Caco-2 (cell line): ENCODE measurements at regions not wholly inside any gene's neighbourhood (a gene's known extent, or its start where the extent isn't known, plus 50 kb on each side); places are given as distances from the start of the nearest gene placed in this dataset.

ENCODE experiments used
- BruUV-seq: library from RNA; stranded (reverse); fragments of 400-500 nt; replicated peaks from 2 replicates; lab custom pipeline; 2021; lab: Mats Ljungman, UMichigan
- CTCF ChIA-PET: fragments of 300-600 bp; sonication (Branson Sonifier 250); formaldehyde crosslinking; loops from one replicate; lab custom pipeline; 2022; ENCODE audit warnings: antibody characterized with exemption; lab: Charles Lee
- POLR2A ChIA-PET: fragments of 300-600 bp; sonication (Branson Sonifier 250); formaldehyde crosslinking; loops from one replicate; lab custom pipeline; 2022; ENCODE audit warnings: antibody characterized with exemption; lab: Charles Lee
- DNase-seq, 2 experiments: peaks; one replicate each; pipeline versions ENCODE4 v3.0.0 to v3.0.0-alpha.2; 2020 to 2022
- H3K27me3 ChIP-seq: replicated peaks from 2 replicates; pipeline ENCODE4 v1.6.0; 2011; ENCODE audit warnings: low read length; ENCODE audit not compliant: control insufficient read depth, insufficient read depth
- H3K36me3 ChIP-seq: 2 replicates; pipeline ENCODE4 v1.5.1; 2011; ENCODE audit warnings: low read length; ENCODE audit not compliant: control insufficient read depth, insufficient read depth
- H3K4me1 ChIP-seq: fragments of 250-450 bp; sonication (Bioruptor Pico); 2 replicates; pipeline ENCODE4 v1.5.1; 2020; ENCODE audit warnings: mild to moderate bottlenecking
- H3K4me3 ChIP-seq: 2 replicates; pipeline ENCODE4 v1.5.1; 2011; ENCODE audit warnings: low read depth, mild to moderate bottlenecking, control low read depth, low read length
- H3K9me3 ChIP-seq: fragments of 250-450 bp; sonication (Bioruptor Pico); 2 replicates; pipeline ENCODE4 v1.5.1; 2020; ENCODE audit warnings: mild to moderate bottlenecking, moderate library complexity
- H3K27ac Mint-ChIP-seq: one replicate; pipeline ENCODE4 v1.8.0; 2022; ENCODE audit warnings: mixed read lengths; ENCODE audit not compliant: unreplicated experiment
- H3K27me3 Mint-ChIP-seq: one replicate; pipeline ENCODE4 v1.8.0; 2022; ENCODE audit warnings: mixed read lengths; ENCODE audit not compliant: insufficient read depth, unreplicated experiment
- H3K36me3 Mint-ChIP-seq: one replicate; pipeline ENCODE4 v1.8.0; 2022; ENCODE audit warnings: mild to moderate bottlenecking, mixed read lengths; ENCODE audit not compliant: insufficient read depth, unreplicated experiment
- H3K4me1 Mint-ChIP-seq: one replicate; pipeline ENCODE4 v1.8.0; 2022; ENCODE audit warnings: low read depth, mixed read lengths; ENCODE audit not compliant: unreplicated experiment
- H3K4me3 Mint-ChIP-seq: one replicate; pipeline ENCODE4 v1.8.0; 2022; ENCODE audit warnings: mild to moderate bottlenecking, moderate library complexity, mixed read lengths; ENCODE audit not compliant: unreplicated experiment
- H3K9me3 Mint-ChIP-seq: one replicate; pipeline ENCODE4 v1.8.0; 2022; ENCODE audit warnings: mixed read lengths; ENCODE audit not compliant: unreplicated experiment
- CTCF ChIP-seq, 2 experiments: fragments of 200-600 bp in 1 of 2; IDR thresholded peaks; 1 replicate in 1 of 2; 2 replicates in 1 of 2; pipeline versions ENCODE4 v1.5.1 to v1.8.0; 2011 to 2022; ENCODE audit warnings: antibody characterized with exemption in 1 of 2, control low read depth in 1 of 2, inconsistent platforms in 1 of 2, low read depth in 1 of 2, low read length in 1 of 2, mild to moderate bottlenecking in 1 of 2, moderate library complexity in 1 of 2; ENCODE audit not compliant: insufficient read depth in 1 of 2, severe bottlenecking in 1 of 2, unreplicated experiment in 1 of 2
- intact Hi-C: fragments of 100-400 bp; cut with micrococcal nuclease; formaldehyde crosslinking; loops from one replicate; pipeline ENCODE4 v1.10.0; 2022; ENCODE audit not compliant: unreplicated experiment

DNA sequence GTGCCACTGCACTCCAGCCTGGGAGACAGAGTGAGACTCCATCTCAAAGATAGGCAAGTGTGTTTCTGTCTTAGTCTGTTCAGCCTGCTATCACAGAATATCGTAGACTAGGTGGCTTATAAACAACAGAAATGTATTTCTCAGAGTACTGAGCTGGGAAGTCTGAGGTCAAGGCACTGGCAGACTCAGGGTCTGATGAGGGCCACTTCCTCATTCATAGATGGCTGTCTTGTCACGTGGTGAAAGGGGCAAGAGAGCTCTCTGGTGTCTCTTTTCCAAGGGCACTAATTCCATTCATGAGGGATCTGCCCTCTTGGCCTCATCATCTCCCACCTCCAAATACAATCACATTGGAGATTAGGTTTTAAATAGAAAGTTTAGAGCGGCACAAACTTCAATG is 95.6 kb upstream of the PHACTR3 start:
- no peak overlapping the region for H3K27ac Mint-ChIP-seq
- 0 out of 2 replicates have a peak, but pooled peaks cover 4% of the 10 kb centered on the region for H3K9me3 ChIP-seq
- CTCF ChIA-PET: no interaction called here
- H3K4me1 ChIP-seq: no peaks in the 10 kb centered on the region
- H3K36me3 Mint-ChIP-seq: no peaks in the 10 kb centered on the region
- H3K4me1 Mint-ChIP-seq: no peaks in the 10 kb centered on the region
- intact Hi-C loops: no loop called here
- no peak for DNase-seq
- H3K4me3 Mint-ChIP-seq: no peak overlapping the region
- H3K4me3 ChIP-seq: no peak overlapping the region
- H3K9me3 Mint-ChIP-seq: no peaks in the 10 kb centered on the region
- peaks cover 24% of the 10 kb centered on the region for H3K27me3 Mint-ChIP-seq
- no peaks in the 10 kb centered on the region for H3K36me3 ChIP-seq
- no TSS peak for BruUV-seq
- POLR2A ChIA-PET: no interaction called here
- peaks cover 4% of the 10 kb centered on the region for H3K27me3 ChIP-seq
- no peak for TF ChIP-seq CTCF (IDR thresholded peaks at IDR 0.05; ENCODE audit: insufficient read depth in 1 of 2, low read depth in 1 of 2, low read length in 1 of 2, severe bottlenecking in 1 of 2, unreplicated experiment in 1 of 2)

DNA sequence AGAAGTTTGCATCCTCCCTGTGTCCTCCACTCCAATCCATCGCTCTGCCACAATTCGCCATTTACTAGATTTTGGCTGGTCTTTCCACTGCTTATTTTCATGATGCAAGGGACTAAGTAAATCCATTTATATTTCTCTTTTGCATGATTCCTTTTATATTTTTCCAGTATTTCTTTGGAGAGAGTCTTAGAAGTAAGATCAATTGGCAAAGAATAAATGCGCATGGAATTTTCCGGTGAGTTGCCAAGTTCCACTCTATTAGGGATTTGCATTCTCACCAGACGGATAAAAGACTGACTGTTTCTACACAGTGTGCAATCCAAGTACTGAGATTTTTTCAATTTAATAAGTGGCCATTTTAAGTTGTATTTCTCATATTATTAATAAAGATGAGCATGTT is 91.7 kb upstream of the PHACTR3 start:
- no peak overlapping the region for H3K4me3 ChIP-seq
- no peak for TF ChIP-seq CTCF (IDR thresholded peaks at IDR 0.05; ENCODE audit: insufficient read depth in 1 of 2, low read depth in 1 of 2, low read length in 1 of 2, severe bottlenecking in 1 of 2, unreplicated experiment in 1 of 2)
- ChIA-PET CTCF (no interaction called here), POLR2A (no interaction called here)
- no TSS peak for BruUV-seq
- H3K36me3 ChIP-seq: no peaks in the 10 kb centered on the region
- no peak for DNase-seq
- Mint-ChIP-seq H3K27me3 (peaks cover 43% of the 10 kb centered on the region), H3K9me3 (no peaks in the 10 kb centered on the region), H3K27ac (no peak overlapping the region), H3K4me1 (no peaks in the 10 kb centered on the region), H3K36me3 (no peaks in the 10 kb centered on the region), H3K4me3 (no peak overlapping the region)
- peaks cover 2% of the 10 kb centered on the region; the same call in 1 of the 2 replicates for H3K27me3 ChIP-seq
- no peaks in the 10 kb centered on the region for H3K4me1 ChIP-seq
- intact Hi-C loops: no loop called here
- no peaks in the 10 kb centered on the region for H3K9me3 ChIP-seq

GRCh38 chr20:59514554-59514953 is 89.8 kb upstream of the PHACTR3 start:
- no peak for DNase-seq
- Mint-ChIP-seq H3K9me3 (no peaks in the 10 kb centered on the region), H3K36me3 (peaks cover 4% of the 10 kb centered on the region), H3K4me3 (no peak overlapping the region), H3K27me3 (peaks cover 47% of the 10 kb centered on the region), H3K27ac (no peak overlapping the region), H3K4me1 (no peaks in the 10 kb centered on the region)
- ChIA-PET POLR2A (no interaction called here), CTCF (interaction anchor here (0.7 to 2.2 kb wide), 5 partner anchors 10 to 19 kb away, joined by 3 to 9 read pairs (median 6); no protein-coding TSS in a partner anchor)
- Histone ChIP-seq H3K9me3 (no peaks in the 10 kb centered on the region), H3K36me3 (no peaks in the 10 kb centered on the region), H3K4me3 (no peak overlapping the region), H3K27me3 (peaks cover 2% of the 10 kb centered on the region; the same call in 1 of the 2 replicates), H3K4me1 (no peaks in the 10 kb centered on the region)
- no peak for TF ChIP-seq CTCF (IDR thresholded peaks at IDR 0.05; ENCODE audit: insufficient read depth in 1 of 2, low read depth in 1 of 2, low read length in 1 of 2, severe bottlenecking in 1 of 2, unreplicated experiment in 1 of 2)
- intact Hi-C loops: no loop called here
- BruUV-seq: no TSS peak
